ENCODE measurements at regions not wholly inside any gene's neighbourhood (a gene's known extent, or its start where the extent isn't known, plus 50 kb on each side); places are given as distances from the start of the nearest gene placed in this dataset.

DNA sequence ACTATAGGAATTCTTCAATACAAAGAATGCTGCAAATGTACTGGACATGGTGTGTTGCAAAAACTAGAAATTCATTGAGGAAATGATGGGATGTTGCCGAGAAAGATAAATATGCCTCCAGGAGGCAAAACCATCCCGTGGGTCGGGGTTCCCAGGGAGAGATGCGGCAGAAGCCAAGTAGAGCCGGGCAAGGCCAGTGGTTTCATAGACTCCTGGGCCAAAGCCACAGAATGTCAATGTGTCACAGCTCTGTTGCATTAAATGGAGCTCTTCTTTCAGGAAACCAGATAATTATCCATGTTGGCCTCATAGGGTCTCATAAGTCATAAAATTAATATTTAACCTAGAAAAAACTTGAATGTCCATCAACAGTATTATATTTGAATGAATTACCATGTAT lies 419.5 kb upstream of the CDH10 start:
- intact Hi-C loops (cut with DNase I; ENCODE audit: low total_unique reads): no loop called here
- Histone ChIP-seq H3K27me3 (no peaks in the 10 kb centered on the region), H3K9me3 (peaks cover 0 to 7% (median 3%) of the 10 kb centered on the region in 4 donors), H3K27ac (no peak overlapping the region), H3K36me3 (no peaks in the 10 kb centered on the region), H3K4me1 (no peaks in the 10 kb centered on the region), H3K4me3 (no peak overlapping the region)
- DNase-seq: no peak
- TF ChIP-seq POLR2AphosphoS5 (IDR thresholded peaks at IDR 0.05): no peak
- TF ChIP-seq EP300 (IDR thresholded peaks at IDR 0.05): no peak
- TF ChIP-seq, protein P1, sequence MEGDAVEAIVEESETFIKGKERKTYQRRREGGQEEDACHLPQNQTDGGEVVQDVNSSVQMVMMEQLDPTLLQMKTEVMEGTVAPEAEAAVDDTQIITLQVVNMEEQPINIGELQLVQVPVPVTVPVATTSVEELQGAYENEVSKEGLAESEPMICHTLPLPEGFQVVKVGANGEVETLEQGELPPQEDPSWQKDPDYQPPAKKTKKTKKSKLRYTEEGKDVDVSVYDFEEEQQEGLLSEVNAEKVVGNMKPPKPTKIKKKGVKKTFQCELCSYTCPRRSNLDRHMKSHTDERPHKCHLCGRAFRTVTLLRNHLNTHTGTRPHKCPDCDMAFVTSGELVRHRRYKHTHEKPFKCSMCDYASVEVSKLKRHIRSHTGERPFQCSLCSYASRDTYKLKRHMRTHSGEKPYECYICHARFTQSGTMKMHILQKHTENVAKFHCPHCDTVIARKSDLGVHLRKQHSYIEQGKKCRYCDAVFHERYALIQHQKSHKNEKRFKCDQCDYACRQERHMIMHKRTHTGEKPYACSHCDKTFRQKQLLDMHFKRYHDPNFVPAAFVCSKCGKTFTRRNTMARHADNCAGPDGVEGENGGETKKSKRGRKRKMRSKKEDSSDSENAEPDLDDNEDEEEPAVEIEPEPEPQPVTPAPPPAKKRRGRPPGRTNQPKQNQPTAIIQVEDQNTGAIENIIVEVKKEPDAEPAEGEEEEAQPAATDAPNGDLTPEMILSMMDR (IDR thresholded peaks at IDR 0.05): no peak
- no peak for TF ChIP-seq POLR2A (IDR thresholded peaks at IDR 0.05)
- 72 to 87% (median 81%) methylated on average over 5 of the region's 5 CpGs for WGBS, 5 donors

DNA sequence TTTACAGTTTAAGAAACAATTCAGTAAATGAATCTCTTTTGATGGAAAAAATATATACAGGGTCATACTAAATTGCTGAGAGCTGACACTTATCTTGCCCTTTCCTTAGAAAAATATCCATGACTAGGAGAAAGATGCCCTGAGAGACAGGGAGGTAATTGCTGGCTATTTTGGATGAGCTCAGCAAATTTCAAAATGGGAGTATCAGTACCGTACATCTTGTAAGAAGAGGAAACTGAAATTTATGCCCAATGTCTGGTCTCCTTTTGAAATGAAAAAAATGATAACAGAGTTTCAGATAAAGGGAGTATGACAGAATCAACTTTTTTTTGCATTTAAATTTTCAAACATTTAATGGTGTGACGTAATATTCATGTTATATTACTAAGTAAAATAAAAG lies 415.8 kb upstream of the CDH10 start:
- no peak overlapping the region for H3K27ac ChIP-seq
- no peak for TF ChIP-seq POLR2AphosphoS5 (IDR thresholded peaks at IDR 0.05)

DNA sequence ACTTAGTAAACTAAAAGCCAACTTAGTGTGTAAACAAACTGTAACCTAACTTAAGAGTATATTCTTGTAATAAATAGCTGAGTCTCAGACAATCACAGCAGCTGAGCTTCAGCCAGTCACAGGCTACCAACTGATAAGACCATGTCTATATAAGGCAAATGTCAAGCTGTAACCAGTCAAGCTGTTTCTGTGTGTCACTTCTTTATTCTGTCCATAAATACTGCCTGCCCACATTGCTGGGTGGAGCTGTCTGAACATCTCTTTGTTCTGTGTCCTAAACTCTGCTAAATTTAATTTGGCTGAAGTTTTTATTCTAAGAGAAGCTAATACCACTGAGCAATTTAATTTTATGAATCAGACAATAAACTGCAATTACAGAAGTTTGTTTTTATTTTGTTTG lies 412.1 kb upstream of the CDH10 start:
- no peaks in the 10 kb centered on the region for H3K27me3 ChIP-seq
- peaks cover 0 to 13% (median 0%) of the 10 kb centered on the region in 4 donors for H3K9me3 ChIP-seq
- intact Hi-C loops (cut with DNase I; ENCODE audit: low total_unique reads): no loop called here
- H3K36me3 ChIP-seq: no peaks in the 10 kb centered on the region
- no peak overlapping the region for H3K27ac ChIP-seq
- H3K4me1 ChIP-seq: no peaks in the 10 kb centered on the region
- TF ChIP-seq, protein P1 (IDR thresholded peaks at IDR 0.05): no peak
- TF ChIP-seq POLR2AphosphoS5 (IDR thresholded peaks at IDR 0.05): no peak
- TF ChIP-seq POLR2A (IDR thresholded peaks at IDR 0.05): no peak
- TF ChIP-seq EP300 (IDR thresholded peaks at IDR 0.05): no peak
- no peak overlapping the region for H3K4me3 ChIP-seq
- peak in 1 of 2 donors; percentile 5 for DNase-seq

More for the DNA sequence above, 415.8 kb upstream of the CDH10 start:
- intact Hi-C loops (cut with DNase I; ENCODE audit: low total_unique reads): no loop called here
- no peaks in the 10 kb centered on the region for H3K36me3 ChIP-seq
- H3K27me3 ChIP-seq: no peaks in the 10 kb centered on the region
- H3K4me3 ChIP-seq: no peak overlapping the region
- 82 to 87% (median 86%) methylated on average over 2 of the region's 2 CpGs for WGBS, 5 donors
- H3K9me3 ChIP-seq: peaks cover 0 to 12% (median 3%) of the 10 kb centered on the region in 4 donors
- H3K4me1 ChIP-seq: no peaks in the 10 kb centered on the region
- no peak for DNase-seq

DNA sequence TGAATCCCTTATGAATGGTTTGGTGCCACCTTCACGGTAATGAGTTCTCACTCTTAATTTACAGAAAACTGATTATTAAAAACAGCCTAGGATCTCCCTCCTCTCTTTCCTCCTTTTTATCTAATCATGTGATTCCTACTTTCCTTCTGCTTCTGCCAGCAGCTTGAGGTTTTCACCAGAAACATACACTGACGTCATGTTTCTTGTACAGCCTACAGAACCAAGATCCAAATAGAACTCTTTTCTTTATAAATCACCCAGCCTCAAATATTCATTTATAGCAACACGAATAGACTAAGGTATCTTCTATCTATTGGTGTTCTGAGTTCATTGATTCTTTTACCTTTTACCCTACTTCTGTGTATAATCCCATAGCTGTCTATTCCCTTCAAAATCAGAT lies 388.9 kb upstream of the CDH10 start:
- H3K27ac ChIP-seq: no peak overlapping the region
- peaks cover 0 to 19% (median 2%) of the 10 kb centered on the region in 4 donors for H3K9me3 ChIP-seq
- no peak overlapping the region for H3K4me3 ChIP-seq
- intact Hi-C loops (cut with DNase I; ENCODE audit: low total_unique reads): no loop called here
- no peaks in the 10 kb centered on the region for H3K36me3 ChIP-seq
- no peaks in the 10 kb centered on the region for H3K27me3 ChIP-seq
- DNase-seq: no peak
- 62 to 76% (median 68%) methylated on average over 3 of the region's 3 CpGs for WGBS, 5 donors
- TF ChIP-seq, protein P1 (IDR thresholded peaks at IDR 0.05): no peak
- TF ChIP-seq POLR2A (IDR thresholded peaks at IDR 0.05) (no peak), EP300 (IDR thresholded peaks at IDR 0.05) (no peak), POLR2AphosphoS5 (IDR thresholded peaks at IDR 0.05) (no peak)
- H3K4me1 ChIP-seq: no peaks in the 10 kb centered on the region

DNA sequence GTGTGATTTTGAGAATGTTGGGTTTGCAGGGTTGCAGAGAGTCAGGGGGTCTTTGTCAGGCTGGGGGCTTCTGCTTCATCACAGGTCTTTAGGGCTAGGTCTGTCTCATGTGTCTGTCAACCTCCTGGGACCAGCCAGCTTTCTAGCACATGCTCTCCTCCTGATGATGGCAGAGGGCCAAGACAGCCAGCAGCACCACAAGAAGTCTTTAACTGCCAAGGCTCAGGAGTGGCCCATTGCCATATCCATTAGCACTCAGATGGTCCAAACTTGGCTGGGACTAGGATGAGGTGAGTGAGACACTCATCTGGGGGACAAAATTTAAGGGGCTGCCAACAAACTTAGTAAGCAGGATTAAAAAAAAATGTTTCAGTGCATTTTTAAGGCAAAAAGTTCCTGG lies 384.2 kb upstream of the CDH10 start:
- Histone ChIP-seq H3K36me3 (no peaks in the 10 kb centered on the region), H3K27me3 (no peaks in the 10 kb centered on the region), H3K4me1 (no peaks in the 10 kb centered on the region), H3K4me3 (no peak overlapping the region), H3K27ac (no peak overlapping the region), H3K9me3 (peaks cover 0 to 16% (median 0%) of the 10 kb centered on the region in 4 donors)
- TF ChIP-seq POLR2A (IDR thresholded peaks at IDR 0.05): no peak
- TF ChIP-seq, protein P1 (IDR thresholded peaks at IDR 0.05): no peak
- TF ChIP-seq POLR2AphosphoS5 (IDR thresholded peaks at IDR 0.05): no peak
- TF ChIP-seq EP300 (IDR thresholded peaks at IDR 0.05): no peak
- intact Hi-C loops (cut with DNase I; ENCODE audit: low total_unique reads): no loop called here
- peak in 1 of 2 donors; percentile 31 for DNase-seq
